SK-N-SH (cell line): ENCODE measurements at regions not wholly inside any gene's neighbourhood (a gene's known extent, or its start where the extent isn't known, plus 50 kb on each side); places are given as distances from the start of the nearest gene placed in this dataset.
A peak's percentile ranks its signal among the peaks of the same experiment; 100 is the strongest.

Experiments
- CTCF ChIA-PET: fragments of 300-600, 350-600 bp; formaldehyde crosslinking; extraction: SDS; loops from one replicate; lab custom pipeline; 2021; lab: Yijun Ruan, JAX
- POLR2A ChIA-PET: fragments of 350-600 bp; sonication (Branson Sonifier 250); formaldehyde crosslinking; extraction: SDS; loops from one replicate; lab custom pipeline; 2020; ENCODE audit warnings: antibody characterized with exemption, inconsistent platforms; lab: Yijun Ruan, JAX
- DNase-seq: peaks from one replicate; pipeline ENCODE4 v3.0.0; 2012
- H2AFZ ChIP-seq: fragments of 200-600 bp; sonication (generic); 2 replicates; pipeline ENCODE4 v1.8.1; 2016; ENCODE audit warnings: antibody characterized with exemption, mild to moderate bottlenecking, low read depth
- H3F3A ChIP-seq: fragments of 200-600 bp; sonication (generic); replicated peaks from 2 replicates; pipeline ENCODE3; 2016; ENCODE audit warnings: antibody characterized with exemption, mild to moderate bottlenecking; ENCODE audit not compliant: insufficient read depth
- H3K27ac ChIP-seq, 2 experiments: fragments of 200-500 bp in 1 of 2; fragments of 200-600 bp in 1 of 2; sonication (Bioruptor generic) in 1 of 2; sonication (generic), shearing (Covaris generic) in 1 of 2; 2 replicates each; pipeline versions ENCODE4 v1.5.1 to v1.6.1; 2014 to 2016; ENCODE audit warnings: low read depth in 2 of 2, inconsistent platforms in 1 of 2, low read length in 1 of 2, mild to moderate bottlenecking in 1 of 2, mixed read lengths in 1 of 2
- H3K27me3 ChIP-seq: fragments of 200-600 bp; sonication (generic), shearing (Covaris generic); 2 replicates; pipeline ENCODE4 v1.6.1; 2016; ENCODE audit warnings: mixed run types; ENCODE audit not compliant: insufficient read depth
- H3K36me3 ChIP-seq, 2 experiments: fragments of 200-500 bp in 1 of 2; fragments of 200-600 bp in 1 of 2; sonication (Bioruptor generic) in 1 of 2; sonication (generic) in 1 of 2; replicated peaks in 1 of 2; 2 replicates each; pipeline versions ENCODE3 to v1.5.1; 2014 to 2016; ENCODE audit warnings: low read length in 1 of 2, mild to moderate bottlenecking in 1 of 2; ENCODE audit not compliant: insufficient read depth in 2 of 2, control insufficient read depth in 1 of 2
- H3K4me1 ChIP-seq, 2 experiments: fragments of 200-500 bp in 1 of 2; fragments of 200-600 bp in 1 of 2; sonication (Bioruptor generic) in 1 of 2; sonication (generic), shearing (Covaris generic) in 1 of 2; 2 replicates each; pipeline versions ENCODE4 v1.5.1 to v1.6.1; 2014 to 2016; ENCODE audit warnings: low read depth in 1 of 2, low read length in 1 of 2, mixed run types in 1 of 2; ENCODE audit not compliant: insufficient read depth in 2 of 2, control insufficient read depth in 1 of 2
- H3K4me2 ChIP-seq: fragments of 200-600 bp; sonication (generic), shearing (Covaris generic); 2 replicates; pipeline ENCODE4 v1.6.1; 2017; ENCODE audit warnings: mixed run types
- H3K4me3 ChIP-seq, 2 experiments: fragments of 200-500 bp in 1 of 2; fragments of 200-600 bp in 1 of 2; sonication (Bioruptor generic) in 1 of 2; sonication (generic), shearing (Covaris generic) in 1 of 2; 2 replicates each; pipeline versions ENCODE4 v1.5.1 to v1.8.1; 2014 to 2016; ENCODE audit warnings: low read depth in 2 of 2, inconsistent platforms in 1 of 2, low read length in 1 of 2, mild to moderate bottlenecking in 1 of 2, mixed read lengths in 1 of 2, moderate library complexity in 1 of 2
- H3K79me2 ChIP-seq: fragments of 200-600 bp; sonication (generic); 2 replicates; pipeline ENCODE4 v1.8.1; 2017; ENCODE audit warnings: mild to moderate bottlenecking; ENCODE audit not compliant: insufficient read depth
- H3K9ac ChIP-seq: fragments of 200-600 bp; sonication (generic); 2 replicates; pipeline ENCODE4 v1.6.1; 2017; ENCODE audit warnings: mixed run types
- H3K9me2 ChIP-seq: fragments of 200-600 bp; sonication (generic); 2 replicates; pipeline ENCODE4 v1.6.1; 2017; ENCODE audit warnings: mixed run types
- H3K9me3 ChIP-seq: fragments of 200-600 bp; sonication (generic); 2 replicates; pipeline ENCODE4 v1.6.1; 2017; ENCODE audit warnings: mixed run types, mild to moderate bottlenecking, moderate library complexity
- H4K20me1 ChIP-seq: fragments of 200-600 bp; sonication (generic); 2 replicates; pipeline ENCODE4 v1.6.1; 2017; ENCODE audit warnings: mild to moderate bottlenecking, mixed run types; ENCODE audit not compliant: insufficient read depth
- ELF1 ChIP-seq: IDR thresholded peaks from 2 replicates; pipeline ENCODE4 v1.4.0; 2012
- EP300 ChIP-seq, 2 experiments: IDR thresholded peaks; 2 replicates each; pipeline versions ENCODE4 v1.4.0 to v1.6.1; 2012; ENCODE audit warnings: borderline replicate concordance in 1 of 2, low read depth in 1 of 2, low read length in 1 of 2
- GATA2 ChIP-seq: sonication (generic); formaldehyde crosslinking; IDR thresholded peaks from 2 replicates; pipeline ENCODE4 v1.5.0; 2020; ENCODE audit warnings: mild to moderate bottlenecking, missing genetic modification reagents
- MEF2A ChIP-seq: IDR thresholded peaks from 2 replicates; pipeline ENCODE4 v1.4.0; 2012; ENCODE audit warnings: low read depth, borderline replicate concordance
- NFIC ChIP-seq: IDR thresholded peaks from 2 replicates; pipeline ENCODE4 v1.4.0; 2012; ENCODE audit warnings: borderline replicate concordance
- NRF1 ChIP-seq: IDR thresholded peaks from 2 replicates; pipeline ENCODE4 v1.6.1; 2012; ENCODE audit warnings: low read depth, mild to moderate bottlenecking, low read length
- RAD21 ChIP-seq: IDR thresholded peaks from 2 replicates; pipeline ENCODE4 v1.6.1; 2012; ENCODE audit warnings: mild to moderate bottlenecking, low read length
- RXRA ChIP-seq: IDR thresholded peaks from 2 replicates; pipeline ENCODE4 v1.4.0; 2012; ENCODE audit warnings: low read depth, mild to moderate bottlenecking, borderline replicate concordance
- SMC3 ChIP-seq: IDR thresholded peaks from 2 replicates; pipeline ENCODE4 v1.6.1; 2012; ENCODE audit warnings: low read depth, low read length, improper control_type of control experiment
- WGBS: methylation state at CpG from one replicate; pipeline ENCODE4 v1.1.6; 2017; ENCODE audit warnings: low lambda C conversion rate; 5-methylcytosine and 5-hydroxymethylcytosine counted together
- TF ChIP-seq, protein P1 (sequence below): IDR thresholded peaks from 2 replicates; pipeline ENCODE4; 2012

DNA sequence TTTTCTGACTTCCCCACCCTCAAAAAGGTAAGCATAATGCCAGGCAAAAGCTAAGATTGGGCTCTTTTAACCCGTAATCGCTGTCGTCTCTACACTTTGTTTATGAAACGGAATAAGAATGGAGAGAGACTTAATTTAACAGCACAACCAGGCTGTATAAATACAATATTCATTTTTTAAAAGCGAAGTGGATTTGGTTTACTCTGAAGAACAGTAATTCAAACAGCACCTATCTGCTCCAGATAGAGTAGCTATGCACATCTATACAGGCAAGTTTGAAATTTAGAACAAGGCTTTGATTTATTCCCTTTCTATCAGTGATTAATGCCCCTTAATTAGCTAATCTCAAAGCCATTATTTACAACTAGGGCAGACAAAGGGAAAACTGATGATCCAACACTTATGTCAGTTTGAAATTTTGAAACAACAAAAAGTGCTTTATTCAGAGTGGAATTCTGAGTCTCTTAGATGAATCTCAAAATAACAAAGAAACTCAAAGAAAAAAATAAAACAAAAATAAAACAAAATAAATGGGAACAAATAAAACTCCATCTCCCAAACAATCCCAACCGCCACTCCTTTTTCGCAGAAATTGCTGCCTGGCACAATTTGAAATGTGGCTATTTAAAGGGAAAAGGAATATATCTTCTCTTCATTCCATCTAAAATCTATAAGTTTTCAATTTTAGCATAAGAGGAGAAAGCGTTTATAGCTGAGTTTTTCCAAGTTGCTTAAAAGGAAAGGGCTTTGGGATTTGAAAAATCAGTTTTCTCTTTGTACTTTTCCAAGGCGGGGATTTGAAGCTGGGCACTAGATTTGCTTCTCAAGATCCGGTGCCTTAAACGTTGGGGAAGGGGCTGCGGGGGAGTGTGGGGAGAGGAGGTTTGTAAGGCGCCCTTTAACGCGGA, 298.6 kb downstream of the PARP8 start (continued):
- TF ChIP-seq, protein P1, sequence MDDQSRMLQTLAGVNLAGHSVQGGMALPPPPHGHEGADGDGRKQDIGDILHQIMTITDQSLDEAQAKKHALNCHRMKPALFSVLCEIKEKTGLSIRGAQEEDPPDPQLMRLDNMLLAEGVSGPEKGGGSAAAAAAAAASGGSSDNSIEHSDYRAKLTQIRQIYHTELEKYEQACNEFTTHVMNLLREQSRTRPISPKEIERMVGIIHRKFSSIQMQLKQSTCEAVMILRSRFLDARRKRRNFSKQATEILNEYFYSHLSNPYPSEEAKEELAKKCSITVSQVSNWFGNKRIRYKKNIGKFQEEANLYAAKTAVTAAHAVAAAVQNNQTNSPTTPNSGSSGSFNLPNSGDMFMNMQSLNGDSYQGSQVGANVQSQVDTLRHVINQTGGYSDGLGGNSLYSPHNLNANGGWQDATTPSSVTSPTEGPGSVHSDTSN, result no peak
- TF ChIP-seq, all 33 proteins: peak for 0

DNA sequence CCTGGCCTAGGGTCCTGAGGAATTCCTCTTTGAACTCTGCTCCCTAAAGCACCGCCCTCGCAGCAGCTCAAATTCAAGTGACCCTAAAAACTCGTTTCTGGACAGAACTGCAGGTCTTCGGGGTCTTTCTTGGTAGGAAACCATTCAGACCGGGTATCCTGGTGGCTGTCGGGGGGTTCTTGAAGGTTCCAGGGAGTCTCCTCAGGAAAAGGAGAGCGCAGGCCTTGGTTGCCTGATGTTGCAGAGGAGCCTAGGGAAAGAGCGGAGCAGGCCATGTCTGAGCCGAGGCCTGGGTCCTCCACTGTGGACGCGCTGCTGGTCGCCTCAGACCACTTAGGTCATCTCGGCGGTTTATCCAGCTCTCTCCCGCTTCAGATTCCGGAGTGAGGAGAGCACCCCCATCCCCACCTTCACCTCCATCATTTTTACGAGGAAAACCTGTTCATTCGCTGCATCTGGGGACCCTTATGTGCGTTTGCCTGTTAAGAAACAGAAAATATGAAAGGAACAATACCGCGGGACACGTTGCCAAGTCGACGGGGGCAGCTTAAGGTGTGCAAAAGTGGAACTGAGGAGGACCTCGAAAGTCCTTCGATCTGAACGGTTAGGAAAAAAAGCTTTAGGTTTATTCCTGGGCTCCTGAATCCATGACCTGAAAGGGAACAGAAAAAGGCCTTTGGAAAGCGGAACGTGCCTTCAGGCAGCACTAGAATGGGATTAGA, 299.4 kb downstream of the PARP8 start:
- TF ChIP-seq EP300 (IDR thresholded peaks at IDR 0.05; ENCODE audit: borderline replicate concordance in 1 of 2, low read depth in 1 of 2, low read length in 1 of 2), result no peak
- TF ChIP-seq, all 33 proteins: peak for 0
- ChIA-PET POLR2A (interaction anchor here (0.5 to 11.4 kb wide), 15 partner anchors 221 to 1032 kb away, joined by 3 to 437 read pairs (median 4); partner anchors contain the start of gene ISL1), CTCF (interaction anchor here (0.6 to 13.0 kb wide), 15 partner anchors 220 to 1595 kb away, joined by 3 to 303 read pairs (median 5); partner anchors contain the start of gene ISL1)
- Histone ChIP-seq H3K4me2 (no peak overlapping the region), H2AFZ (peak overlapping the region; percentile 41; the same call in 1 of the 2 replicates), H4K20me1 (no peaks in the 10 kb centered on the region), H3K9ac (no peak overlapping the region), H3K4me3 (no peak overlapping the region; a peak in 1 of 4 replicates), H3F3A (no peaks in the 10 kb centered on the region), H3K27me3 (peaks cover 60% of the 10 kb centered on the region), H3K36me3 (no peaks in the 10 kb centered on the region), H3K27ac (peak overlapping the region in 1 of 2 experiments; percentile 84; a peak in 3 of 4 replicates), H3K9me2 (no peaks in the 10 kb centered on the region), H3K9me3 (no peaks in the 10 kb centered on the region), H3K4me1 (peaks cover 6 to 24% of the 10 kb centered on the region in 2 experiments; a peak in 3 of 4 replicates), H3K79me2 (no peaks in the 10 kb centered on the region)
- peak; percentile 40 for DNase-seq
- WGBS, result 52% methylated on average over 22 of the region's 29 CpGs

DNA sequence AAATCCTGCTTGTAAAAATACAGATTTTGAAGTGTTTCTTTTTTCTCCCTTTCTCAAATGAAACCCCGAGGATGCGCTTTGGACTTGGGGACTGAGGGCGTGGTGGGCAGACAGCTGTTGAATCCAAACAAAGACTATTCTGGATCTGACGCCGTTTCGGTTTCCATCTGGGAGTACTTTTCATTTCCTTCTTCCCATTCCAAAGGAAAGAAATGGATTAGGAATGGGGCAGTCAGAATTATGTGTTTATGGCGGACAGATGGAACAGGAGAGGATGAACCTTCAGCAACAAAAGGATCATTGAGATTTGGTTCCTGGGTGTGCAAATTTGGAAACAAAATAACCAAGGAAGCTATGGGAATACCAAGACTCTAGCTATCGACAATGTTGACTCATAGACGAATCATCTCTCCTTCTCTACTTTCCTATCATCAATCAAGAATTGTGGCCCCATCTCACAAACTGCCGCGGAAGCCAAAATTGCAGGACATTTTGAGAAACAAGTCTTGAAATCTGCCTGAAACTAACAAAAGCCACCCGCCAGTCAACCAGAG, 300.6 kb downstream of the PARP8 start:
- Histone ChIP-seq H3K9me3 (no peaks in the 10 kb centered on the region), H3K4me3 (peak overlapping the region; percentile 53 to 58), H3K27me3 (peaks cover 60% of the 10 kb centered on the region), H3K9ac (no peak overlapping the region; the same call in 1 of the 2 replicates), H3K36me3 (no peaks in the 10 kb centered on the region), H3K9me2 (no peaks in the 10 kb centered on the region), H2AFZ (peak overlapping the region; percentile 83; the same call in 1 of the 2 replicates), H3F3A (no peaks in the 10 kb centered on the region), H3K27ac (peak overlapping the region in 1 of 2 experiments; percentile 84; a peak in 2 of 4 replicates), H3K4me2 (peak overlapping the region; percentile 80), H3K79me2 (no peaks in the 10 kb centered on the region), H3K4me1 (peaks cover 6 to 22% of the 10 kb centered on the region in 2 experiments; a peak in 3 of 4 replicates), H4K20me1 (no peaks in the 10 kb centered on the region)
- 2% methylated on average over 12 of the region's 12 CpGs for WGBS
- ChIA-PET POLR2A (interaction anchor here (0.7 to 11.4 kb wide), 15 partner anchors 8 to 1597 kb away, joined by 3 to 437 read pairs (median 4); partner anchors contain the start of gene ISL1), CTCF (interaction anchor here (0.9 to 13.0 kb wide), 12 partner anchors 8 to 1691 kb away, joined by 3 to 303 read pairs (median 6); partner anchors contain the start of gene ISL1)
- TF ChIP-seq MEF2A (no peak), SMC3 (no peak), RAD21 (no peak), GATA2 (CRISPR knock-in tag) (no peak), RXRA (no peak), NRF1 (no peak), ELF1 (no peak), NFIC (no peak)
- DNase-seq, result peak; percentile 26
